ENCODE measurements at regions not wholly inside any gene's neighbourhood (a gene's known extent, or its start where the extent isn't known, plus 50 kb on each side); places are given as distances from the start of the nearest gene placed in this dataset.
"Not testable (repeated sequence)": the region's sequence is repeated elsewhere in the genome, so short reads cannot be mapped to it uniquely, and the experiment has no call there.

DNA sequence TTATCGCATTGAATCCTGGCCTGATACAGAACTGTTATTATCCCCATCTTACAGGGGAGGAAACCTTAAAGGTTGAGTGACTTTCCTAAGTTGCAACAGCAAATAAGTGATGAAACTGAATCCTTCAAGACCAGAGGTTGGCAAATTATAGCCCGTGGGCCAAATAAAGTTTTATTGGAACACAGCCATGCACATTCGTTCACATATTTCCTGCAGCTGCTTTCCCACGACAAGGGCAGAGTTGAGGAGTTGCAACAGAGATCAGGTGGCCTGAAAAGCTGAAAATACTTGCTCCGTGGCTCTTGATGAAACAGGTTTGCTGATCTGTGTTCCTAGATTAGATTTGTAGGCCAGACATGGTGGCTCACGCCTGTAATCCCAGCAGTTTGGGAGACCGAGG, 126.7 kb downstream of the PHETA1 start:
- in situ Hi-C loops (cut with MboI; ENCODE audit: low pct_unique_long_range_greater_than_20kb, low sequenced_read_pairs, unreplicated experiment) = no loop called here
- TF ChIP-seq, protein P1, sequence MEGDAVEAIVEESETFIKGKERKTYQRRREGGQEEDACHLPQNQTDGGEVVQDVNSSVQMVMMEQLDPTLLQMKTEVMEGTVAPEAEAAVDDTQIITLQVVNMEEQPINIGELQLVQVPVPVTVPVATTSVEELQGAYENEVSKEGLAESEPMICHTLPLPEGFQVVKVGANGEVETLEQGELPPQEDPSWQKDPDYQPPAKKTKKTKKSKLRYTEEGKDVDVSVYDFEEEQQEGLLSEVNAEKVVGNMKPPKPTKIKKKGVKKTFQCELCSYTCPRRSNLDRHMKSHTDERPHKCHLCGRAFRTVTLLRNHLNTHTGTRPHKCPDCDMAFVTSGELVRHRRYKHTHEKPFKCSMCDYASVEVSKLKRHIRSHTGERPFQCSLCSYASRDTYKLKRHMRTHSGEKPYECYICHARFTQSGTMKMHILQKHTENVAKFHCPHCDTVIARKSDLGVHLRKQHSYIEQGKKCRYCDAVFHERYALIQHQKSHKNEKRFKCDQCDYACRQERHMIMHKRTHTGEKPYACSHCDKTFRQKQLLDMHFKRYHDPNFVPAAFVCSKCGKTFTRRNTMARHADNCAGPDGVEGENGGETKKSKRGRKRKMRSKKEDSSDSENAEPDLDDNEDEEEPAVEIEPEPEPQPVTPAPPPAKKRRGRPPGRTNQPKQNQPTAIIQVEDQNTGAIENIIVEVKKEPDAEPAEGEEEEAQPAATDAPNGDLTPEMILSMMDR (IDR thresholded peaks at IDR 0.05; ENCODE audit: extremely low read depth, insufficient read depth, missing control alignments) = no peak

DNA sequence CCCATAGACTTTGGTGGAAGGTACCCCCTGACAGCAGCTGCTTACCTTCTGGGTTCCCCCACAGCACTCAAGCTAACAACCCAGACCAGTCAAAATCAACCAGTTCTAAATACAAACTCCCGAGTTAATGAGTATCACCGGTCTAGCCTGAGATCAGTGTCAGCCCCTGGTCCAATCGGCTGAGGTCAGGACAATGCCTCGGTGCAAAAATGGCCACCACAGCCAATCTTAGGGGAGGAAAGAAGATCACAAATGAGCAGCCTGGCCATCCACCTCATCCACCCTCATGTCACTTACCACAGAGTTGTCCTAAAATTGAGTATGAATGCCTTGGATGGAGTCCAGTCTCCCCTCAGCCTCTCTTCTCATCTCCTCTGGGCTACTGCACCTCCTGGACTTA, 128.5 kb downstream of the PHETA1 start:
- in situ Hi-C loops (cut with MboI; ENCODE audit: low pct_unique_long_range_greater_than_20kb, low sequenced_read_pairs, unreplicated experiment) = no loop called here
- no peak for DNase-seq (ENCODE audit: low spot score)
- TF ChIP-seq, protein P1 (IDR thresholded peaks at IDR 0.05; ENCODE audit: extremely low read depth, insufficient read depth, missing control alignments) = no peak

More for the DNA sequence above, 126.7 kb downstream of the PHETA1 start:
- no peak for DNase-seq (ENCODE audit: low spot score)

DNA sequence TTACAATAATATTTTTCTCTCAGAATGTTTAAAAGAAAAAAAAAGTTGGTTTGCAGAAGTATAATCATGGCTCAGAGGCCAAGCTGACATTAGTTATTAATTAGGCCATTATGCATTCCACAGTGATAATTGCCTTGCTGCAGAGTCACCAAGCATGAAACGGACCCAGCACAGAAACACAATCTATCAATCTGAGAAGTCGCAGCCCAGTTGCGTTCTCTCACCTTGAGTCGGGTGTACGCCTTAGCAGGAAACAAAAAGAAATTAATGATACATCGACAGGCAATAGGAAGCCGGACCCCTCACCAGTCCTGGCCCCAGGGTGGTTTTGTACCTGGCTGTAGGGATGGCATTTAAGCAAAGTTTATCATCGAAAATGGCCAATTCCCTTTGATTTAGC, 129.7 kb downstream of the PHETA1 start:
- in situ Hi-C loops (cut with MboI; ENCODE audit: low pct_unique_long_range_greater_than_20kb, low sequenced_read_pairs, unreplicated experiment) = no loop called here
- no peak for DNase-seq (ENCODE audit: low spot score)

DNA sequence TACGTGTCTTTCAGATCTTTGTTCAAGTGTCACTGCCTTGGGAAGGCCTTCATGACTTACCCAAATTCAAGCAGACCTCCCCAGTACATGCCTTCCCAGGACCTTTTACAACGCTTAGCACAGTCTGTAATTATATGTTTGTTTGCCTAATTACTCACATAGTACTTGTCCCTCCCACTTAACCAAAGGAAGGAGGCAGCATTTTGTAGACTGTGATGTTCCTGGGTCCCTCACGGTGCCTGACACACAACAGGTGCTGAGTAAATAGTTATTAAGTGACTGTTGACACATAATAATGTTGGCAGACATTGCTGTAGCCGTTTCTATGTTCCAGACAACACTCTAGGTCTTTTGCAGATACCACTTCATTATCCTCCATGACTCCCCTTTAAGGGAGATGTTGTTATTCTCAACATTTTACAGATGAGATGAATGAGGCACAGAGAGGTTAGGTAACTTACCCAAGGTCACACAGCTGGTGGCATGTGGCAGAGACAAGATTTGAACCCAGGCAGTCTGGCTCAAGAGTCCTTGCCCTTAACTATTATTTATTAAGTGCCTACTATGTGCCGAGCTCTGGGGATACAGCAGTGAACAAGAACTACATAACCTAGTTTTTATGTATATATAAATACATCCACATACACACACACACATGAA, 130.7 kb downstream of the PHETA1 start:
- TF ChIP-seq, protein P1 (IDR thresholded peaks at IDR 0.05; ENCODE audit: extremely low read depth, insufficient read depth, missing control alignments) = no peak
- no peak for DNase-seq (ENCODE audit: low spot score)
- in situ Hi-C loops (cut with MboI; ENCODE audit: low pct_unique_long_range_greater_than_20kb, low sequenced_read_pairs, unreplicated experiment) = no loop called here

More for the DNA sequence above, 129.7 kb downstream of the PHETA1 start:
- TF ChIP-seq, protein P1 (IDR thresholded peaks at IDR 0.05; ENCODE audit: extremely low read depth, insufficient read depth, missing control alignments) = no peak

DNA sequence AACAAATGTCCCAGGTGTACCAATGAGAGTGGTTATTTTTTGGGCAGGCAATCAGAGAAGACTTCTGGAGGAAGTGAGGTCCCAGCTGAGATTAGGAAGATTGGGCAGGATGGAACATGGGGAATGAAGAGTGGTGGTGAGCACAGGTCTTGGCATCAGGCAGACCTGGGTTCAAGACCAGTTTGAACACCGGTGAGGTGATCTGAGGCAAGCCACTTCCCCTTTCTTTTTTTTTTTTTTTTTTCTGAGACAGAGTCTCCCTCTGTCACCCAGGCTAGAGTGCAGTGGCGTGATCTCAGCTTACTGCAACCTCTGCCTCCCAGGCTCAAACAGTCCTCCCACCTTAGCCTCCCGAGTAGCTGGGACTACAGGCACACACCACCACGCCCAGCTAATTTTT, 134.4 kb downstream of the PHETA1 start:
- in situ Hi-C loops (cut with MboI; ENCODE audit: low pct_unique_long_range_greater_than_20kb, low sequenced_read_pairs, unreplicated experiment); DNase-seq (ENCODE audit: low spot score): not testable (repeated sequence)

DNA sequence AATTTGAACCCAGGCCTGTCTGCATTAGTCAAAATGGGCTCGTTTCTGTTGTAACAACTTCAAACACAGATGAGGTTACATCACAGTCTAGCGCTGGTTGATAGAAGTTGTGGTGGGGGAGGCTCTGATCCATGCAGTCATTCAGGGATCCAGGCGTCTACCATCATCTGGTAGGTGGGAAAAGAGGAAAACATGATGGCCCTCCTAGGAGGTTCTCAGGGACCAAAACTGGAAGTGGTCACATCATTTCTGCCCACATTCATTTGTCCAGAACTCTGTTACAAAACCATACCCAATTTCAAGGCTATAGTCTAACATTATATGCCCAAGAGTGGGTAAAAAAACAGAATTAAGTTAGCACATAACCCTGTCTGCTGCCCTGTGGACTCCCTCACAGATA, 135.1 kb downstream of the PHETA1 start:
- no peak for DNase-seq (ENCODE audit: low spot score)
- TF ChIP-seq, protein P1 (IDR thresholded peaks at IDR 0.05; ENCODE audit: extremely low read depth, insufficient read depth, missing control alignments) = no peak
- in situ Hi-C loops (cut with MboI; ENCODE audit: low pct_unique_long_range_greater_than_20kb, low sequenced_read_pairs, unreplicated experiment) = no loop called here

DNA sequence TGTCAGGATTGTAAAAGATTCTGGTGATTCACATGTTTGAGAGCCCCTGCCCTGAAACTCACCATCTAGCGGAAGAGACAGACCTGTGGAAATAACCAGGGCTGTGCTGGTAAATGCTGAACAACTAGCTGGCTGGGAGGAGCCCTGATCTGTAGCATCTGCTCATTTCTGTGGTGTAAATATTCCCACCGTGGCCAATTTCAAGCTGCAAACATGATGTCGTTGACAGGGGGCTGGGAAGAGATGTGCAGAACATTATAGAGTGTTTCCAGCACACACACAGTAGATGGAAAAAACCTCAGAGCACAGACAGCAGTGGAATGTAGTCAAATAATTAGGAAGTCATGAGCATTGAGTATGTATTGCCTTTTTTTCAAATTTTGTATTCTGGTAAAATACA, 138.2 kb downstream of the PHETA1 start:
- DNase-seq (ENCODE audit: low spot score) = no peak
- in situ Hi-C loops (cut with MboI; ENCODE audit: low pct_unique_long_range_greater_than_20kb, low sequenced_read_pairs, unreplicated experiment) = no loop called here
- TF ChIP-seq, protein P1 (IDR thresholded peaks at IDR 0.05; ENCODE audit: extremely low read depth, insufficient read depth, missing control alignments) = no peak
